GM12801 (cell line): ENCODE measurements at regions not wholly inside any gene's neighbourhood (a gene's known extent, or its start where the extent isn't known, plus 50 kb on each side); places are given as distances from the start of the nearest gene placed in this dataset.

ENCODE experiments used
- TF ChIP-seq, protein P1 (sequence below): IDR thresholded peaks from one replicate; pipeline ENCODE4 v1.5.1; 2011; ENCODE audit warnings: control low read depth; ENCODE audit not compliant: insufficient read length; ENCODE audit errors: extremely low read depth

DNA sequence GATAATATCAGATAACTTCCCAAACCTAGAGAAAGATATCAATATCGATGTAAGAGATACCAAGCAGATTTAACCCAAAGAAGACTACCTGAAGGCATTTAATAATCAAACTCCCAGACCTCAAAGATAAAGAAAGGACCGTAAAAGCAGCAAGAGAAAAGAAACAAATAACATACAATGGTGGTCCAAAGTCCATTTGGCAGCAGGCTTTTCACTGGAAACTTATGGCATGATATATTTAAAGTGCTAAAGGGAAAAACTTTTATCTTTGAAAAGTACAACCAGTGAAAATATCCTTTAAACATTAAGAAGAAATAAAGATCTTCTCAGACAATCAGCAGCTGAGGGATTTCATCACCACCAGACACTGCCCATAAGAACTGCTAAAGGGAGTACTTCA lies 812.7 kb upstream of the ADAMTS5 start:
- TF ChIP-seq, protein P1, sequence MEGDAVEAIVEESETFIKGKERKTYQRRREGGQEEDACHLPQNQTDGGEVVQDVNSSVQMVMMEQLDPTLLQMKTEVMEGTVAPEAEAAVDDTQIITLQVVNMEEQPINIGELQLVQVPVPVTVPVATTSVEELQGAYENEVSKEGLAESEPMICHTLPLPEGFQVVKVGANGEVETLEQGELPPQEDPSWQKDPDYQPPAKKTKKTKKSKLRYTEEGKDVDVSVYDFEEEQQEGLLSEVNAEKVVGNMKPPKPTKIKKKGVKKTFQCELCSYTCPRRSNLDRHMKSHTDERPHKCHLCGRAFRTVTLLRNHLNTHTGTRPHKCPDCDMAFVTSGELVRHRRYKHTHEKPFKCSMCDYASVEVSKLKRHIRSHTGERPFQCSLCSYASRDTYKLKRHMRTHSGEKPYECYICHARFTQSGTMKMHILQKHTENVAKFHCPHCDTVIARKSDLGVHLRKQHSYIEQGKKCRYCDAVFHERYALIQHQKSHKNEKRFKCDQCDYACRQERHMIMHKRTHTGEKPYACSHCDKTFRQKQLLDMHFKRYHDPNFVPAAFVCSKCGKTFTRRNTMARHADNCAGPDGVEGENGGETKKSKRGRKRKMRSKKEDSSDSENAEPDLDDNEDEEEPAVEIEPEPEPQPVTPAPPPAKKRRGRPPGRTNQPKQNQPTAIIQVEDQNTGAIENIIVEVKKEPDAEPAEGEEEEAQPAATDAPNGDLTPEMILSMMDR: no peak

DNA sequence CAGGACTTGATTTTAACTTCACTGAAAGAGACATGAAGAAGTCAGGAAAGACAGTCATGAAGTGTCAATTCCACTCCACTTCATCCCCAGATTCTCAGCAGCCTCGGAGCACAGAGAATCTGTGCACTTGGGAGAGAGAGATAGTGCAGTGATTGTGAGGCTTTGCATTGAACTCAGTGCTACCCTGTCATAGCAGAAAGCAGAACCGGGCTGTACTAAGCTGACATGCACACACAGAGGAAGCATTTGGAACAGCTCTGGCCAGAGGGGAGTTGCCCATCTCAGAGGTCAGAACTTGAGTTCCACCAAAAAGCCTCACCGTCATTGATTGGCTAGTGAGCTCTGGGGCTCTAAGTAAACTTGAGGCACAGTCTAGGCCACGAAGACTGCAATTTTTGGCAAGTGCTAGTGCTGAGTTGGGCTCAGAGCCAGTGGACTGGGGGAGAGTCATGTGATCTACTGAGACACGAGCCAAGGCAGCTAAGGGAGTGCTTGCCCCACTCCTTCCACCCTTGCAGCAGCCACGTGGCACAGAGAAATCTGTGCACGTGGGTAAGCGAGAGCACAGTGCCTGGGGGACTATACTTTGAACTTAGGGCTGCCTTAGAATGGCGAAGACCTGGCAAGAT lies 810.2 kb upstream of the ADAMTS5 start:
- TF ChIP-seq, protein P1: no peak

DNA sequence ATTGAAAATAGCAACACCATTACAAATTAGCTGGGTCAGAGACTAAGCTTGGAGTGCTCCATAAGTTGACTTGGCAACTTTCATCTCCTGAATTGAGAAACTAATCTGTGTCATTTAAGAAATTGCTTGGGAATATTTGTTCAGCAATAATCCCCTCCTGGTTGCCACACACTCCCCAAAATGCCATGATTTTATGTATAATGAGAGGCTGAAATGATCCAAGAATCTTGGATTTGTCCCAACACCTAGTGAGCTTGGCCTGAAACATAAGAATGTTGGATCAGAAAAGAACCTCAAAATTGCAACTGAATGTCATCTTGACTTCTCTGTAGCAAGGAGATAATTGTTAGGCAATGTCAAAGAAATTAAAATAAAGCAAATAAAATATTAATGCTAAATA lies 805.9 kb upstream of the ADAMTS5 start:
- TF ChIP-seq, protein P1: no peak

DNA sequence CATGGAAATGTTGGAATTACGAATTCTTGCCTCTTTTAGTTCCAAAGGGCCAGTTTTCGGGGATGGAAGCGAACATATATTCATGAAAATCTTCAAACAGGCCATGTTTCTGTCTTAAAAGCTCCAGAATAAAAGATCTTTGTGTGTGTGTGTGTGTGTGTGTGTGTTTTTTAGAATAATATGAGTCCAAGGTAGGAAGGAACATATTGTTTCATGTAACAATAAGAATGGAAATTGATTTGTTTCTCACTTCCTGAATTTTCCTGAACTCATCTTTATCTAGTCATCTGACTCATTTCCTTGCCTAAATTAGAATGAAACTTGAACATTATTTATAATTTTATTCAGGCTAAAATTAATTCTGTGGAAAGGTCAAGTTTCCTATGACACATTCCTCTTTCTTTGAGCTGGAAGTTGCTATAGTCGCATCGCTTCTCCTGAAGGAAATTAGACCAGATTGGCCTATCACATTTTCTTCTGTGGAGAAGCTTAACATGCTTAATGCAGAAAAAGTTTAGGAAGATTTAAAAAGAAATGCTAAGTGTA lies 805.1 kb upstream of the ADAMTS5 start:
- TF ChIP-seq, protein P1: no peak

DNA sequence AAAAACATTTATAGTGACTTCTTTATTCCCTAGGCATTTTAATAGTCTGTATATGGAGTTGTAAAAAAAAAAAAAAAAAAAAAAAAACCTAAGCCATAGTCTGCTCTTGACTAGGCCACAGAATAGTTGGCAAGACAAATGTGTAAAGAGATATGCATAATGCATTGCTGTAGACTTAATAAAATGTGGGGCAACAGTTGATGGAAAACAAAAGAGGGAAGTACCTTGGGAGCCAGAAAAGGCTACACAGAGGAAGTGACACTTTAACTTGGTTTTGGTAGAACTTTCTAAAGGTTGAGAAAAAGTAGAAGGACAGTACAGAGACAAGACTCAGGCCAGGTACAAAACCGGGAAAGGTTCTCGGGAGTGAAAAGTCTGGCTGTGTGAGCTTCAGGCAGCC lies 802.9 kb upstream of the ADAMTS5 start:
- TF ChIP-seq, protein P1: no peak

DNA sequence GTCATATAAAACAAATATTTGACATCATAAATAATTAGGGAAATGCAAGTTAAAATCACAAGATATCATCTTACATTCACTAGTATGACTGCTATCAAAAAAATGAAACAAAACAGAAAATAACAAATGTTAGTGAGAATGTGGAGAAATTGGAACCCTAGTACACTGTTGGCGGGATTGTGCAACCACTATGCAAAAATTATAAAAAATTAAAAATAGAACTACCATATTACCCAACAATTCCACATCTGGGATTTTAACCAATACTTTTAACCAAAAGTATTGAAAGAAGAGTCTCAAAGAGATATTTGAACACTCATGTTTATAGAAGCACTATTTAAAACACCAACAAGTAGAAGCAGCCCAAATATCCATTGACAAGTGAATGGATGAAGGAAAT lies 797.2 kb upstream of the ADAMTS5 start:
- TF ChIP-seq, protein P1: no peak

DNA sequence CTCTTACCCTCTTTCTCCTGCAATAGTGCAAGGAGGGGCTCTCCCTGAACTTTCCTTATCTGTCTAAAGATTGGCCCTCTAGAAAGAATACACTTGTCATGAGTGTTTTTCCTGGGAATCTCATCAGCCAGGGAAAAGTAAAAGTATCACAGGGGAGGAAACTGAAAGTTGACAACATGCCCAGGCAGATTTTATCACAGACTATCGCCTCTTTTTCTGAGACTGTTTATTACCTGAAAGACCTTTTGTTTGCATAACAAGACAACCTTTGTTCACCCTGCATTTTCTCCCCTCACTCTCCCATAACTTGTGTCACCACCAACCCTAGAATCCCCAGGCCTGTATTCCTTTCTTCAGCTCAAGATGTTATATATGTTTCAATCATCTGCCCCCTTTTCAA lies 794.7 kb upstream of the ADAMTS5 start:
- TF ChIP-seq, protein P1: no peak
